ENCODE measurements at regions not wholly inside any gene's neighbourhood (a gene's known extent, or its start where the extent isn't known, plus 50 kb on each side); places are given as distances from the start of the nearest gene placed in this dataset.
A peak's percentile ranks its signal among the peaks of the same experiment; 100 is the strongest.

GRCh38 chr11:82234256-82234655, 499.4 kb downstream of the FAM181B start (continued):
- TF ChIP-seq ZNF747 (CRISPR knock-in tag; IDR thresholded peaks at IDR 0.05; ENCODE audit: borderline replicate concordance) = no peak
- no peak for TF ChIP-seq ZNF496 (CRISPR knock-in tag; IDR thresholded peaks at IDR 0.05; ENCODE audit: insufficient replicate concordance)
- TF ChIP-seq ZKSCAN5 (CRISPR knock-in tag; IDR thresholded peaks at IDR 0.05) = no peak
- no peak for TF ChIP-seq HOXD1 (CRISPR knock-in tag; IDR thresholded peaks at IDR 0.05)
- no peak for TF ChIP-seq ZNF569 (CRISPR knock-in tag; IDR thresholded peaks at IDR 0.05; ENCODE audit: borderline replicate concordance)
- no peak for TF ChIP-seq TAF15 (IDR thresholded peaks at IDR 0.05; ENCODE audit: low read depth, low read length, poor library complexity, severe bottlenecking)
- TF ChIP-seq, protein P1, sequence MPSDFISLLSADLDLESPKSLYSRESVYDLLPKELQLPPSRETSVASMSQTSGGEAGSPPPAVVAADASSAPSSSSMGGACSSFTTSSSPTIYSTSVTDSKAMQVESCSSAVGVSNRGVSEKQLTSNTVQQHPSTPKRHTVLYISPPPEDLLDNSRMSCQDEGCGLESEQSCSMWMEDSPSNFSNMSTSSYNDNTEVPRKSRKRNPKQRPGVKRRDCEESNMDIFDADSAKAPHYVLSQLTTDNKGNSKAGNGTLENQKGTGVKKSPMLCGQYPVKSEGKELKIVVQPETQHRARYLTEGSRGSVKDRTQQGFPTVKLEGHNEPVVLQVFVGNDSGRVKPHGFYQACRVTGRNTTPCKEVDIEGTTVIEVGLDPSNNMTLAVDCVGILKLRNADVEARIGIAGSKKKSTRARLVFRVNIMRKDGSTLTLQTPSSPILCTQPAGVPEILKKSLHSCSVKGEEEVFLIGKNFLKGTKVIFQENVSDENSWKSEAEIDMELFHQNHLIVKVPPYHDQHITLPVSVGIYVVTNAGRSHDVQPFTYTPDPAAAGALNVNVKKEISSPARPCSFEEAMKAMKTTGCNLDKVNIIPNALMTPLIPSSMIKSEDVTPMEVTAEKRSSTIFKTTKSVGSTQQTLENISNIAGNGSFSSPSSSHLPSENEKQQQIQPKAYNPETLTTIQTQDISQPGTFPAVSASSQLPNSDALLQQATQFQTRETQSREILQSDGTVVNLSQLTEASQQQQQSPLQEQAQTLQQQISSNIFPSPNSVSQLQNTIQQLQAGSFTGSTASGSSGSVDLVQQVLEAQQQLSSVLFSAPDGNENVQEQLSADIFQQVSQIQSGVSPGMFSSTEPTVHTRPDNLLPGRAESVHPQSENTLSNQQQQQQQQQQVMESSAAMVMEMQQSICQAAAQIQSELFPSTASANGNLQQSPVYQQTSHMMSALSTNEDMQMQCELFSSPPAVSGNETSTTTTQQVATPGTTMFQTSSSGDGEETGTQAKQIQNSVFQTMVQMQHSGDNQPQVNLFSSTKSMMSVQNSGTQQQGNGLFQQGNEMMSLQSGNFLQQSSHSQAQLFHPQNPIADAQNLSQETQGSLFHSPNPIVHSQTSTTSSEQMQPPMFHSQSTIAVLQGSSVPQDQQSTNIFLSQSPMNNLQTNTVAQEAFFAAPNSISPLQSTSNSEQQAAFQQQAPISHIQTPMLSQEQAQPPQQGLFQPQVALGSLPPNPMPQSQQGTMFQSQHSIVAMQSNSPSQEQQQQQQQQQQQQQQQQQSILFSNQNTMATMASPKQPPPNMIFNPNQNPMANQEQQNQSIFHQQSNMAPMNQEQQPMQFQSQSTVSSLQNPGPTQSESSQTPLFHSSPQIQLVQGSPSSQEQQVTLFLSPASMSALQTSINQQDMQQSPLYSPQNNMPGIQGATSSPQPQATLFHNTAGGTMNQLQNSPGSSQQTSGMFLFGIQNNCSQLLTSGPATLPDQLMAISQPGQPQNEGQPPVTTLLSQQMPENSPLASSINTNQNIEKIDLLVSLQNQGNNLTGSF (CRISPR knock-in tag; IDR thresholded peaks at IDR 0.05) = no peak

GRCh38 chr11:82233201-82233600, 500.5 kb downstream of the FAM181B start:
- H3K27me3 ChIP-seq (ENCODE audit: control insufficient read depth in 1 of 2, insufficient read depth in 2 of 2, low read length in 2 of 2) = no peaks in the 10 kb centered on the region
- no peak overlapping the region for H3K4me3 ChIP-seq (replicated peaks in 1 of 3; ENCODE audit: insufficient read depth in 1 of 3, low read depth in 2 of 3, low read length in 3 of 3)
- no peak overlapping the region for H3K27ac ChIP-seq (ENCODE audit: extremely low read length, insufficient read depth, low read length)
- no peaks in the 10 kb centered on the region for H3K9me3 ChIP-seq (ENCODE audit: low read length)
- WGBS (ENCODE audit: low lambda C conversion rate) = 0% methylated on average over 1 of the region's 1 CpG
- H3K4me1 ChIP-seq (ENCODE audit: insufficient read depth, low read length) = no peaks in the 10 kb centered on the region
- no peak overlapping the region for H3K9ac ChIP-seq (ENCODE audit: insufficient read depth, low read depth, low read length)
- ChIA-PET POLR2A (no interaction called here), CTCF (ENCODE audit: low intra/inter-chr PET ratio, low total read pairs) (no interaction called here)
- no peaks in the 10 kb centered on the region for H4K20me1 ChIP-seq (ENCODE audit: insufficient read depth, low read length)
- H3K36me3 ChIP-seq (replicated peaks in 1 of 2; ENCODE audit: control insufficient read depth in 1 of 2, insufficient read depth in 2 of 2, low read length in 2 of 2) = no peaks in the 10 kb centered on the region
- in situ Hi-C loops (cut with HindIII; ENCODE audit: extremely low pct_ligation_motif_present, low pct_unique_long_range_greater_than_20kb) (no loop called here), intact Hi-C loops (cut with micrococcal nuclease; ENCODE audit: unreplicated experiment) (no loop called here)
- no peaks in the 10 kb centered on the region for H3K79me2 ChIP-seq (ENCODE audit: insufficient read depth, low read length)
- H3K4me2 ChIP-seq (ENCODE audit: low read depth, low read length) = no peak overlapping the region
- no peak for ATAC-seq
- no peak overlapping the region for H2AFZ ChIP-seq (ENCODE audit: low read length)
- DNase-seq (ENCODE audit: low spot score) = no peak
- no peak for FAIRE-seq
- no TSS peak for BruUV-seq (replicated peaks)
- no peak for TF ChIP-seq ZNF619 (CRISPR knock-in tag; IDR thresholded peaks at IDR 0.05)
- 0 out of 2 replicates have a peak, but pooled peaks have one; percentile 19 for TF ChIP-seq MAFF (IDR thresholded peaks at IDR 0.05; ENCODE audit: low read depth, low read length)
- no peak for TF ChIP-seq ASH2L (IDR thresholded peaks at IDR 0.05; ENCODE audit: insufficient read length, low read depth, low read length)
- TF ChIP-seq DPF2 (CRISPR knock-in tag; IDR thresholded peaks at IDR 0.05; ENCODE audit: borderline replicate concordance, low read depth) = no peak
- TF ChIP-seq, protein P2, sequence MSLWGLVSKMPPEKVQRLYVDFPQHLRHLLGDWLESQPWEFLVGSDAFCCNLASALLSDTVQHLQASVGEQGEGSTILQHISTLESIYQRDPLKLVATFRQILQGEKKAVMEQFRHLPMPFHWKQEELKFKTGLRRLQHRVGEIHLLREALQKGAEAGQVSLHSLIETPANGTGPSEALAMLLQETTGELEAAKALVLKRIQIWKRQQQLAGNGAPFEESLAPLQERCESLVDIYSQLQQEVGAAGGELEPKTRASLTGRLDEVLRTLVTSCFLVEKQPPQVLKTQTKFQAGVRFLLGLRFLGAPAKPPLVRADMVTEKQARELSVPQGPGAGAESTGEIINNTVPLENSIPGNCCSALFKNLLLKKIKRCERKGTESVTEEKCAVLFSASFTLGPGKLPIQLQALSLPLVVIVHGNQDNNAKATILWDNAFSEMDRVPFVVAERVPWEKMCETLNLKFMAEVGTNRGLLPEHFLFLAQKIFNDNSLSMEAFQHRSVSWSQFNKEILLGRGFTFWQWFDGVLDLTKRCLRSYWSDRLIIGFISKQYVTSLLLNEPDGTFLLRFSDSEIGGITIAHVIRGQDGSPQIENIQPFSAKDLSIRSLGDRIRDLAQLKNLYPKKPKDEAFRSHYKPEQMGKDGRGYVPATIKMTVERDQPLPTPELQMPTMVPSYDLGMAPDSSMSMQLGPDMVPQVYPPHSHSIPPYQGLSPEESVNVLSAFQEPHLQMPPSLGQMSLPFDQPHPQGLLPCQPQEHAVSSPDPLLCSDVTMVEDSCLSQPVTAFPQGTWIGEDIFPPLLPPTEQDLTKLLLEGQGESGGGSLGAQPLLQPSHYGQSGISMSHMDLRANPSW (CRISPR knock-in tag; IDR thresholded peaks at IDR 0.05; ENCODE audit: borderline replicate concordance) = no peak
- TF ChIP-seq MAFK (conservative IDR thresholded peaks at IDR 0.05 in 1 of 2, IDR thresholded peaks at IDR 0.05 in 1 of 2; ENCODE audit: low read length in 2 of 2) = peak; percentile 25 to 62; a peak in 3 of 4 replicates
